K562 (cell line): ENCODE measurements at regions not wholly inside any gene's neighbourhood (a gene's known extent, or its start where the extent isn't known, plus 50 kb on each side); places are given as distances from the start of the nearest gene placed in this dataset.

Source experiments
- CTBP1 ChIP-seq: fragments of 450-650 bp; IDR thresholded peaks from 2 replicates; pipeline ENCODE4 v1.6.1; 2016; ENCODE audit warnings: borderline replicate concordance
- CXXC5 ChIP-seq: fragments of 250-450 bp; sonication (Bioruptor Pico); IDR thresholded peaks from 2 replicates; pipeline ENCODE4 v1.8.0; 2022; ENCODE audit warnings: inconsistent platforms, mild to moderate bottlenecking, moderate library complexity
- DNMT1 ChIP-seq: fragments of 450-650 bp; IDR thresholded peaks from 2 replicates; pipeline ENCODE4 v1.6.1; 2016; ENCODE audit warnings: antibody characterized with exemption, mild to moderate bottlenecking
- ETV1 ChIP-seq: fragments of 450-650 bp; conservative IDR thresholded peaks from 2 replicates; pipeline ENCODE4 v1.6.1; 2016; ENCODE audit warnings: missing genetic modification characterization, control low read depth, low read depth, missing compliant biosample characterization
- LARP7 ChIP-seq: fragments of 450-650 bp; IDR thresholded peaks from 2 replicates; pipeline ENCODE4 v1.6.1; 2016
- MAZ ChIP-seq, 2 experiments: fragments of 450-650 bp in 1 of 2; sonication (generic) in 1 of 2; formaldehyde crosslinking; IDR thresholded peaks in 1 of 2; conservative IDR thresholded peaks in 1 of 2; 2 replicates each; pipeline versions ENCODE4 v1.4.0 to v1.5.0; 2020; ENCODE audit warnings: mild to moderate bottlenecking in 1 of 2, missing genetic modification reagents in 1 of 2
- MEF2D ChIP-seq: conservative IDR thresholded peaks from 2 replicates; pipeline ENCODE4 v1.6.1; 2016; ENCODE audit warnings: low read depth, missing genetic modification characterization, missing compliant biosample characterization
- MTA1 ChIP-seq: fragments of 450-650 bp; IDR thresholded peaks from 2 replicates; pipeline ENCODE4 v1.6.1; 2017; ENCODE audit warnings: borderline replicate concordance
- MTA2 ChIP-seq: fragments of 450-650 bp; IDR thresholded peaks from 2 replicates; pipeline ENCODE4 v1.6.1; 2016; ENCODE audit warnings: low read depth
- NR2C1 ChIP-seq, 2 experiments: fragments of 450-650 bp; IDR thresholded peaks; 2 replicates each; pipeline ENCODE4 v1.6.1; 2017; ENCODE audit warnings: mild to moderate bottlenecking in 2 of 2, antibody characterized with exemption in 1 of 2, inconsistent platforms in 1 of 2, missing compliant biosample characterization in 1 of 2, missing genetic modification characterization in 1 of 2
- NR2F6 ChIP-seq: fragments of 450-650 bp; formaldehyde crosslinking; IDR thresholded peaks from 2 replicates; pipeline ENCODE4 v1.4.0; 2020; ENCODE audit warnings: mild to moderate bottlenecking
- PHF8 ChIP-seq: fragments of 200-600 bp; sonication (generic); IDR thresholded peaks from 2 replicates; pipeline ENCODE4 v1.6.1; 2012; ENCODE audit warnings: mixed run types, mild to moderate bottlenecking, inconsistent platforms, low read length, moderate library complexity, borderline replicate concordance
- POLR3G ChIP-seq: IDR thresholded peaks from 2 replicates; pipeline ENCODE4 v1.6.1; 2011; ENCODE audit not compliant: insufficient read length, insufficient replicate concordance; ENCODE audit errors: extremely low read depth
- POU5F1 ChIP-seq: fragments of 150-350 bp; IDR thresholded peaks from 2 replicates; pipeline ENCODE4 v1.6.1; 2014; ENCODE audit warnings: borderline replicate concordance, low read length, low read depth, mild to moderate bottlenecking; ENCODE audit not compliant: partially characterized antibody
- RBM22 ChIP-seq: fragments of 200-400 bp; formaldehyde crosslinking; IDR thresholded peaks from 2 replicates; pipeline ENCODE4 v1.6.1; 2018; ENCODE audit warnings: low read length, low read depth; ENCODE audit not compliant: poor library complexity, severe bottlenecking
- RBM25 ChIP-seq: fragments of 200-400 bp; formaldehyde crosslinking; IDR thresholded peaks from 2 replicates; pipeline ENCODE4 v1.6.1; 2018; ENCODE audit warnings: low read length, low read depth, moderate library complexity; ENCODE audit not compliant: severe bottlenecking
- TARDBP ChIP-seq: fragments of 450-650 bp; IDR thresholded peaks from 2 replicates; pipeline ENCODE4 v1.6.1; 2016
- ZBTB1 ChIP-seq: sonication (generic); formaldehyde crosslinking; IDR thresholded peaks from 2 replicates; pipeline ENCODE4 v1.8.1; 2023; ENCODE audit warnings: missing genetic modification reagents, low read depth, mild to moderate bottlenecking, borderline replicate concordance
- ZBTB7A ChIP-seq: IDR thresholded peaks from 2 replicates; pipeline ENCODE4 v1.6.1; 2011; ENCODE audit warnings: low read depth, mild to moderate bottlenecking, low read length, moderate library complexity, borderline replicate concordance; ENCODE audit not compliant: control insufficient read depth
- ZFX ChIP-seq: sonication (generic); formaldehyde crosslinking; IDR thresholded peaks from 2 replicates; pipeline ENCODE4 v1.8.0; 2022; ENCODE audit warnings: mild to moderate bottlenecking, missing genetic modification reagents, moderate library complexity
- ZNF431 ChIP-seq: sonication (generic); formaldehyde crosslinking; IDR thresholded peaks from 2 replicates; pipeline ENCODE4 v1.8.0; 2022; ENCODE audit warnings: mild to moderate bottlenecking, missing genetic modification reagents
- ZNF696 ChIP-seq: fragments of 250-450 bp; sonication (Bioruptor Pico); conservative IDR thresholded peaks from 2 replicates; pipeline ENCODE4 v1.4.0; 2020; ENCODE audit warnings: mild to moderate bottlenecking, moderate library complexity
- ZNF766 ChIP-seq: fragments of 200-800 bp; sonication (Bioruptor generic); conservative IDR thresholded peaks from 2 replicates; pipeline ENCODE4 v1.6.1; 2016; ENCODE audit warnings: missing genetic modification characterization, missing compliant biosample characterization
- ZSCAN32 ChIP-seq: fragments of 450-650 bp; formaldehyde crosslinking; IDR thresholded peaks from 2 replicates; pipeline ENCODE4 v1.4.0; 2020; ENCODE audit warnings: mild to moderate bottlenecking, moderate library complexity
- TF ChIP-seq, protein P1 (sequence below): fragments of 450-650 bp; IDR thresholded peaks from 2 replicates; pipeline ENCODE4 v1.6.1; 2016; ENCODE audit warnings: missing biosample characterization, missing genetic modification characterization
- TF ChIP-seq, protein P2 (sequence below): fragments of 250-450 bp; sonication (Bioruptor Pico); IDR thresholded peaks from 2 replicates; pipeline ENCODE4 v1.8.0; 2022; ENCODE audit warnings: inconsistent platforms

GRCh38 chr9:33703430-33704102 lies 91.8 kb upstream of the PRSS3 start (continued):
- TF ChIP-seq ZNF766 (CRISPR knock-in tag) (peak; percentile 87), LARP7 (no peak), ETV1 (peak; percentile 50), RBM25 (no peak), ZBTB1 (no peak), ZNF696 (no peak), PHF8 (no peak), NR2C1 (IDR thresholded peaks at IDR 0.05) (no peak), NR2C1 (tag; IDR thresholded peaks at IDR 0.05) (0 out of 2 replicates have a peak, but pooled peaks have one; percentile 37), MEF2D (tag) (peak; percentile 63; the same call in 1 of the 2 replicates), MTA2 (no peak), DNMT1 (no peak), POLR3G (no peak), NR2F6 (CRISPR knock-in tag) (no peak), TARDBP (no peak), ZBTB7A (no peak), ZNF431 (CRISPR knock-in tag) (no peak), ZSCAN32 (CRISPR knock-in tag) (0 out of 2 replicates have a peak, but pooled peaks have one; percentile 20), CTBP1 (no peak), RBM22 (no peak), CXXC5 (CRISPR knock-in tag) (peak; percentile 58), MAZ (CRISPR knock-in tag; conservative IDR thresholded peaks at IDR 0.05 in 1 of 2, IDR thresholded peaks at IDR 0.05 in 1 of 2) (no peak; a peak in 1 of 4 replicates), MTA1 (no peak), ZFX (no peak), POU5F1 (no peak)
- TF ChIP-seq, protein P1, sequence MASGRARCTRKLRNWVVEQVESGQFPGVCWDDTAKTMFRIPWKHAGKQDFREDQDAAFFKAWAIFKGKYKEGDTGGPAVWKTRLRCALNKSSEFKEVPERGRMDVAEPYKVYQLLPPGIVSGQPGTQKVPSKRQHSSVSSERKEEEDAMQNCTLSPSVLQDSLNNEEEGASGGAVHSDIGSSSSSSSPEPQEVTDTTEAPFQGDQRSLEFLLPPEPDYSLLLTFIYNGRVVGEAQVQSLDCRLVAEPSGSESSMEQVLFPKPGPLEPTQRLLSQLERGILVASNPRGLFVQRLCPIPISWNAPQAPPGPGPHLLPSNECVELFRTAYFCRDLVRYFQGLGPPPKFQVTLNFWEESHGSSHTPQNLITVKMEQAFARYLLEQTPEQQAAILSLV = peak; percentile 70; the same call in 1 of the 2 replicates
- TF ChIP-seq, protein P2, sequence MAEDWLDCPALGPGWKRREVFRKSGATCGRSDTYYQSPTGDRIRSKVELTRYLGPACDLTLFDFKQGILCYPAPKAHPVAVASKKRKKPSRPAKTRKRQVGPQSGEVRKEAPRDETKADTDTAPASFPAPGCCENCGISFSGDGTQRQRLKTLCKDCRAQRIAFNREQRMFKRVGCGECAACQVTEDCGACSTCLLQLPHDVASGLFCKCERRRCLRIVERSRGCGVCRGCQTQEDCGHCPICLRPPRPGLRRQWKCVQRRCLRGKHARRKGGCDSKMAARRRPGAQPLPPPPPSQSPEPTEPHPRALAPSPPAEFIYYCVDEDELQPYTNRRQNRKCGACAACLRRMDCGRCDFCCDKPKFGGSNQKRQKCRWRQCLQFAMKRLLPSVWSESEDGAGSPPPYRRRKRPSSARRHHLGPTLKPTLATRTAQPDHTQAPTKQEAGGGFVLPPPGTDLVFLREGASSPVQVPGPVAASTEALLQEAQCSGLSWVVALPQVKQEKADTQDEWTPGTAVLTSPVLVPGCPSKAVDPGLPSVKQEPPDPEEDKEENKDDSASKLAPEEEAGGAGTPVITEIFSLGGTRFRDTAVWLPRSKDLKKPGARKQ (CRISPR knock-in tag) = no peak
